HCT116 (cell line): ENCODE measurements at regions not wholly inside any gene's neighbourhood (a gene's known extent, or its start where the extent isn't known, plus 50 kb on each side); places are given as distances from the start of the nearest gene placed in this dataset.

Experiments
- ATAC-seq: fragments of 200-7000 bp; cut with Tn5 transposase; 2 replicates; pipeline ENCODE4 v1.9.1; 2020; ENCODE audit warnings: mild to moderate bottlenecking, moderate library complexity
- BruUV-seq: library from RNA; stranded (reverse); fragments of 400-500 nt; replicated peaks from 2 replicates; lab custom pipeline; 2021; lab: Mats Ljungman, UMichigan
- CTCF ChIA-PET: fragments of 300-600 bp; sonication (Branson Sonifier 250); formaldehyde crosslinking; loops from one replicate; lab custom pipeline; 2021; ENCODE audit warnings: antibody characterized with exemption; lab: Charles Lee
- POLR2A ChIA-PET: fragments of 300-600, 350-600 bp; sonication (Branson Sonifier 250); formaldehyde crosslinking; loops from one replicate; lab custom pipeline; 2021; ENCODE audit warnings: antibody characterized with exemption; lab: Charles Lee
- RAD21 ChIA-PET, 2 experiments: fragments of 300-600 bp; sonication (Branson Sonifier 250); formaldehyde crosslinking; loops; one replicate each; lab custom pipeline; 2023; ENCODE audit warnings: low total read pairs in 2 of 2; ENCODE audit not compliant: uncharacterized antibody in 2 of 2, unreplicated experiment in 2 of 2, low non-redundant PET in 1 of 2; lab: Charles Lee
- DNase-seq: peaks from one replicate; pipeline ENCODE4 v3.0.0-alpha.2; 2010; ENCODE audit warnings: low read depth, low spot score
- H2AFZ ChIP-seq: fragments of 200-600 bp; shearing (Covaris generic), sonication (generic); 2 replicates; pipeline ENCODE4 v1.6.1; 2017; ENCODE audit warnings: low read depth, mixed run types, mixed read lengths, antibody characterized with exemption, low read length; ENCODE audit not compliant: poor library complexity, severe bottlenecking
- H3K27ac ChIP-seq: 2 replicates; pipeline ENCODE4 v1.5.1; 2012; ENCODE audit warnings: low read depth, low read length
- H3K27me3 ChIP-seq: fragments of 200-600 bp; sonication (generic); 2 replicates; pipeline ENCODE4 v1.6.1; 2016; ENCODE audit warnings: mixed run types, low read length, mixed read lengths; ENCODE audit not compliant: insufficient read depth
- H3K36me3 ChIP-seq, 2 experiments: fragments of 200-500 bp in 1 of 2; fragments of 200-600 bp in 1 of 2; sonication (Bioruptor generic) in 1 of 2; sonication (generic) in 1 of 2; 2 replicates each; pipeline versions ENCODE4 v1.5.1 to v1.6.1; 2014 to 2016; ENCODE audit warnings: low read length in 2 of 2, inconsistent platforms in 1 of 2, mixed read lengths in 1 of 2, mixed run types in 1 of 2; ENCODE audit not compliant: insufficient read depth in 2 of 2, control insufficient read depth in 1 of 2
- H3K4me1 ChIP-seq, 2 experiments: fragments of 200-600 bp in 1 of 2; sonication (generic) in 1 of 2; 2 replicates each; pipeline versions ENCODE4 v1.5.1 to v1.6.1; 2012 to 2017; ENCODE audit warnings: low read length in 2 of 2, inconsistent platforms in 1 of 2, mild to moderate bottlenecking in 1 of 2, mixed read lengths in 1 of 2, mixed run types in 1 of 2, moderate library complexity in 1 of 2; ENCODE audit not compliant: insufficient read depth in 2 of 2, control insufficient read depth in 1 of 2
- H3K4me2 ChIP-seq: fragments of 200-600 bp; sonication (generic); 2 replicates; pipeline ENCODE4 v1.6.1; 2017; ENCODE audit warnings: mixed run types, low read length, mixed read lengths
- H3K4me3 ChIP-seq, 2 experiments: fragments of 200-600 bp in 1 of 2; sonication (generic) in 1 of 2; replicated peaks in 1 of 2; 2 replicates each; pipeline ENCODE4 v1.5.1; 2011 to 2016; ENCODE audit warnings: low read length in 2 of 2, control low read depth in 1 of 2, low read depth in 1 of 2, mild to moderate bottlenecking in 1 of 2, mixed read lengths in 1 of 2, mixed run types in 1 of 2
- H3K79me2 ChIP-seq: fragments of 200-600 bp; sonication (generic); 2 replicates; pipeline ENCODE4 v1.6.1; 2017; ENCODE audit warnings: mild to moderate bottlenecking, mixed run types, low read length, moderate library complexity, mixed read lengths; ENCODE audit not compliant: insufficient read depth
- H3K9ac ChIP-seq: fragments of 200-600 bp; sonication (generic); 2 replicates; pipeline ENCODE4 v1.6.1; 2016; ENCODE audit warnings: low read length, mixed read lengths
- H3K9me2 ChIP-seq: fragments of 200-600 bp; sonication (generic), shearing (Covaris generic); 2 replicates; pipeline ENCODE4 v1.6.1; 2017; ENCODE audit warnings: mixed run types, mild to moderate bottlenecking, moderate library complexity; ENCODE audit not compliant: insufficient read depth
- H3K9me3 ChIP-seq, 2 experiments: fragments of 200-500 bp in 1 of 2; fragments of 200-600 bp in 1 of 2; sonication (Bioruptor generic) in 1 of 2; sonication (generic) in 1 of 2; 2 replicates each; pipeline ENCODE4 v1.6.1; 2014 to 2017; ENCODE audit warnings: low read length in 2 of 2, mixed read lengths in 2 of 2, inconsistent platforms in 1 of 2, low read depth in 1 of 2, mild to moderate bottlenecking in 1 of 2, mixed run types in 1 of 2, moderate library complexity in 1 of 2; ENCODE audit not compliant: control insufficient read depth in 1 of 2, insufficient read depth in 1 of 2
- H4K20me1 ChIP-seq: fragments of 200-600 bp; sonication (generic), shearing (Covaris generic); 2 replicates; pipeline ENCODE4 v1.6.1; 2017; ENCODE audit warnings: mixed run types, mild to moderate bottlenecking, moderate library complexity; ENCODE audit not compliant: insufficient read depth
- CTCF ChIP-seq, 3 experiments: fragments of 200-600 bp in 1 of 3; sonication (generic) in 1 of 3; IDR thresholded peaks in 2 of 3; conservative IDR thresholded peaks in 1 of 3; 2 replicates each; pipeline ENCODE4 v1.5.1; 2012 to 2017; ENCODE audit warnings: low read depth in 2 of 3, low read length in 2 of 3, antibody characterized with exemption in 1 of 3, borderline replicate concordance in 1 of 3, control low read depth in 1 of 3, mild to moderate bottlenecking in 1 of 3, mixed read lengths in 1 of 3, mixed run types in 1 of 3, moderate library complexity in 1 of 3; ENCODE audit not compliant: insufficient read depth in 1 of 3
- ELF1 ChIP-seq: IDR thresholded peaks from 2 replicates; pipeline ENCODE4 v1.6.1; 2012; ENCODE audit warnings: low read depth, borderline replicate concordance
- EZH2 ChIP-seq: fragments of 200-600 bp; sonication (generic); IDR thresholded peaks from 2 replicates; pipeline ENCODE4 v1.6.1; 2017; ENCODE audit warnings: antibody characterized with exemption, mixed run types
- POLR2A ChIP-seq: IDR thresholded peaks from 2 replicates; pipeline ENCODE4 v1.7.0; 2011; ENCODE audit warnings: borderline replicate concordance; ENCODE audit not compliant: insufficient read depth, insufficient read length; ENCODE audit errors: extremely low read depth
- REST ChIP-seq: IDR thresholded peaks from 2 replicates; pipeline ENCODE4 v1.6.1; 2012; ENCODE audit warnings: low read depth
- SRF ChIP-seq: IDR thresholded peaks from 2 replicates; pipeline ENCODE4 v1.6.1; 2012; ENCODE audit warnings: low read depth
- YY1 ChIP-seq: IDR thresholded peaks from 2 replicates; pipeline ENCODE4 v1.6.1; 2011; ENCODE audit warnings: low read length, low read depth, moderate library complexity, mild to moderate bottlenecking; ENCODE audit not compliant: insufficient replicate concordance; ENCODE audit errors: extremely low read depth
- intact Hi-C: fragments of 100-400 bp; cut with micrococcal nuclease; formaldehyde crosslinking; loops from 2 replicates; pipeline ENCODE4 v1.10.0; 2022

GRCh38 chr1:82919837-82920236 lies 1079.1 kb downstream of the TTLL7 start:
- no peak for DNase-seq
- intact Hi-C loops = no loop called here

GRCh38 chr1:82907313-82907712 lies 1091.6 kb downstream of the TTLL7 start:
- H3K9me2 ChIP-seq = no peaks in the 10 kb centered on the region
- no peak overlapping the region for H2AFZ ChIP-seq
- no peaks in the 10 kb centered on the region for H3K27me3 ChIP-seq
- TF ChIP-seq CTCF (IDR thresholded peaks at IDR 0.05 in 2 of 3, conservative IDR thresholded peaks at IDR 0.05 in 1 of 3; ENCODE audit: borderline replicate concordance in 1 of 3, insufficient read depth in 1 of 3, low read depth in 2 of 3, low read length in 2 of 3) (no peak), ELF1 (no peak), YY1 (no peak), REST (no peak), SRF (no peak)
- DNase-seq (no peak), ATAC-seq (no peak)
- H3K9ac ChIP-seq = no peak overlapping the region
- peaks cover 0 to 4% of the 10 kb centered on the region in 2 experiments; a peak in 1 of 4 replicates for H3K9me3 ChIP-seq
- ChIA-PET CTCF (no interaction called here), POLR2A (no interaction called here), RAD21 (no interaction called here)
- no peaks in the 10 kb centered on the region for H3K36me3 ChIP-seq
- H4K20me1 ChIP-seq = no peaks in the 10 kb centered on the region
- H3K4me1 ChIP-seq = no peaks in the 10 kb centered on the region
- no TSS peak for BruUV-seq
- intact Hi-C loops = no loop called here
- no peak overlapping the region for H3K27ac ChIP-seq
- no peak overlapping the region for H3K4me2 ChIP-seq
- H3K4me3 ChIP-seq = no peak overlapping the region
- H3K79me2 ChIP-seq = no peaks in the 10 kb centered on the region

More at GRCh38 chr1:82919837-82920236, 1079.1 kb downstream of the TTLL7 start:
- H3K27ac ChIP-seq = no peak overlapping the region
- H3K79me2 ChIP-seq = no peaks in the 10 kb centered on the region
- H3K9me2 ChIP-seq = no peaks in the 10 kb centered on the region
- no peak for ATAC-seq
- no peaks in the 10 kb centered on the region; a peak in 2 of 4 replicates for H3K9me3 ChIP-seq
- no peak for TF ChIP-seq EZH2
- TF ChIP-seq POLR2A = no peak
- ChIA-PET RAD21 (no interaction called here), CTCF (no interaction called here), POLR2A (no interaction called here)
- BruUV-seq = no TSS peak
- H3K9ac ChIP-seq = no peak overlapping the region
- no peak overlapping the region for H3K4me3 ChIP-seq
- no peaks in the 10 kb centered on the region for H3K36me3 ChIP-seq
- H2AFZ ChIP-seq = no peak overlapping the region
- H3K4me1 ChIP-seq = no peaks in the 10 kb centered on the region
- no peaks in the 10 kb centered on the region for H4K20me1 ChIP-seq
- H3K27me3 ChIP-seq = no peaks in the 10 kb centered on the region
- H3K4me2 ChIP-seq = no peak overlapping the region
